GM10248 (cell line): ENCODE measurements at regions not wholly inside any gene's neighbourhood (a gene's known extent, or its start where the extent isn't known, plus 50 kb on each side); places are given as distances from the start of the nearest gene placed in this dataset.

Experiments used
- CTCF ChIA-PET: fragments of 300-600 bp; sonication (Branson Sonifier 250); formaldehyde crosslinking; extraction: SDS; loops from one replicate; lab custom pipeline; 2021; ENCODE audit warnings: antibody characterized with exemption; lab: Yijun Ruan, JAX
- POLR2A ChIA-PET: fragments of 350-650 bp; sonication (Branson Sonifier 250); formaldehyde crosslinking; extraction: SDS; loops from one replicate; lab custom pipeline; 2020; ENCODE audit warnings: antibody characterized with exemption; lab: Yijun Ruan, JAX
- DNase-seq: peaks from one replicate; pipeline ENCODE4 v3.0.0; 2012; ENCODE audit errors: extremely low spot score
- TF ChIP-seq, protein P1 (sequence below): IDR thresholded peaks from 2 replicates; pipeline ENCODE4 v1.5.1; 2012; ENCODE audit warnings: mild to moderate bottlenecking, low read depth; ENCODE audit errors: extremely low read depth, missing control alignments, control extremely low read depth

DNA sequence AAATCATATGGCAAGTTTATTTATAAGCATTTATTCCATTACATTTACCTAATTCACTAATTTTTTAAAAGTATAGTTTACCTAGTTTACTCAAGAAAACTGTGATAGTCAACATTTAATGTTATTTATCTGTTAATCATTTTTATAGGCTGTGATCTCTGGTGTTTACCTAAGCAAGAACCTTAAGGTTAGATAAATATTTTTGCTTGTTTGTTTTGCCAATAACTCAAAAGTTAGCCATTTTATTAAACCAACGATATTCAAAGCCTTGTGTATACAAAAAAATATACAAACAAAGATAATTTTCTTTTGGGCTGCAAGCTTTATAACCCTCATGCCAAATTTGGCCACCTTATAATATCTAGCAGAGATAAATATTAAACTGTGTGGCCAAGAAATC lies 157.3 kb downstream of the SLCO1B3 start:
- CTCF ChIA-PET, result no interaction called here
- DNase-seq, result no peak
- TF ChIP-seq, protein P1, sequence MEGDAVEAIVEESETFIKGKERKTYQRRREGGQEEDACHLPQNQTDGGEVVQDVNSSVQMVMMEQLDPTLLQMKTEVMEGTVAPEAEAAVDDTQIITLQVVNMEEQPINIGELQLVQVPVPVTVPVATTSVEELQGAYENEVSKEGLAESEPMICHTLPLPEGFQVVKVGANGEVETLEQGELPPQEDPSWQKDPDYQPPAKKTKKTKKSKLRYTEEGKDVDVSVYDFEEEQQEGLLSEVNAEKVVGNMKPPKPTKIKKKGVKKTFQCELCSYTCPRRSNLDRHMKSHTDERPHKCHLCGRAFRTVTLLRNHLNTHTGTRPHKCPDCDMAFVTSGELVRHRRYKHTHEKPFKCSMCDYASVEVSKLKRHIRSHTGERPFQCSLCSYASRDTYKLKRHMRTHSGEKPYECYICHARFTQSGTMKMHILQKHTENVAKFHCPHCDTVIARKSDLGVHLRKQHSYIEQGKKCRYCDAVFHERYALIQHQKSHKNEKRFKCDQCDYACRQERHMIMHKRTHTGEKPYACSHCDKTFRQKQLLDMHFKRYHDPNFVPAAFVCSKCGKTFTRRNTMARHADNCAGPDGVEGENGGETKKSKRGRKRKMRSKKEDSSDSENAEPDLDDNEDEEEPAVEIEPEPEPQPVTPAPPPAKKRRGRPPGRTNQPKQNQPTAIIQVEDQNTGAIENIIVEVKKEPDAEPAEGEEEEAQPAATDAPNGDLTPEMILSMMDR, result no peak
- POLR2A ChIA-PET, result no interaction called here

DNA sequence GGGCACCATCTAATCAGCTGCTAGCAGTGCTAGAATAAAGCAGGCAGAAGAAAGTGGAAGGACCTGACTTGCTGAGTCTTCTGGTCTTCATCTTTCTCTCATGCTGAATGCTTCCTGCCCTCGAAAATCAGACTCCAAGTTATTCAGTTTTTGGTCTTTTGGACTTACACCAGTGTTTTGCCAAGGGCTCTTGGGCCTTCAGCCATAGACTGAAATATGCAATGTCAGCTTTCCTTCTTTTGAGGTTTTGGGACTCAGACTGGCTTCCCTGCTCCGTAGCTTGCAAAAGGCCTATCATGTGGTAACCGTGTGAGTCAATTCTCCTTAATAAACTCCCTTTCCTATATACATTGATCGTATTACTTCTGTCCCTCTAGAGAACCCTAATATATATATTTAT lies 159.3 kb downstream of the SLCO1B3 start:
- POLR2A ChIA-PET, result no interaction called here
- CTCF ChIA-PET, result no interaction called here
- TF ChIP-seq, protein P1, result no peak
- DNase-seq, result no peak

DNA sequence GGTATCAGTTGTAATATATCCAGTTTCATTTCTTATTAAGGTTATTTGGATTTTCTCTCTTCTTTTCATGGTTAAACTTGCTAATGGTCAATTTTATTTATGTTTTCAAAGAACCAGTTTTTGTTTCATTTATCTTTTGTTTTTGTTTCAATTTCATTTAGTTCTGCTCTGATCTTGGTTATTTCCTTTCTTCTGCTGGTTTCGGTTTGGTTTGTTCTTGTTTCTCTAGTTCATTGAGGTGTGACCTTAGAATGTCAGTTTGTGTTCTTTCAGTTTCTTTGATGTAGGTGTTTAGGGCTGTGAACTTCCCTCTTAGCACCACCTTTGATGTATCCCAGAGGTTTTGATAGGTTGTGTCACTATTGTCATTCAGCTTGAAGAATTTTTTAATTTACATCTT lies 145.6 kb upstream of the SLCO1B1 start:
- CTCF ChIA-PET, result no interaction called here
- TF ChIP-seq, protein P1, result no peak
- POLR2A ChIA-PET, result no interaction called here
- no peak for DNase-seq

DNA sequence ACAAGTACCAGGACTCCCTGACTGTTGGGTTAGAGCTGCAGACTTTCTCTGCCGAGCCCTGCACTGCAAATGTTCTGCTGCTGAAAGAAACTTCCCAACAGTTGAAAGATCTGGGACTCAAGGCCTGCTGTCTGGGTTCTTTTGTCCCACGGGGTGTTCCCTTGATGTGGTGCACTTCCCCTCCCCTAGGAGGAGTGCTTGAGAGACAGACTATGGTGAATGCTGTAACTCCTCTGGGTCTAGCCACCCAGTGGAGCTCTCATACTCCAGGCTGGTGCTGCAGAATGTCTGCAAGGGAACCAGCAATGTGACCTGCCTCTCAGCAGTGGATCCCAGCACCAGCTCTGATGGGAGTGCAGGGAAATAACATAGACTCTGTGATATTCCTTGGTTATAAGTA lies 129.2 kb upstream of the SLCO1B1 start:
- POLR2A ChIA-PET, result no interaction called here
- CTCF ChIA-PET, result interaction anchor here (1.3 kb wide), 1 partner anchor 12 kb away, joined by 3 read pairs; no protein-coding TSS in a partner anchor
- TF ChIP-seq, protein P1, result no peak
- DNase-seq, result no peak

DNA sequence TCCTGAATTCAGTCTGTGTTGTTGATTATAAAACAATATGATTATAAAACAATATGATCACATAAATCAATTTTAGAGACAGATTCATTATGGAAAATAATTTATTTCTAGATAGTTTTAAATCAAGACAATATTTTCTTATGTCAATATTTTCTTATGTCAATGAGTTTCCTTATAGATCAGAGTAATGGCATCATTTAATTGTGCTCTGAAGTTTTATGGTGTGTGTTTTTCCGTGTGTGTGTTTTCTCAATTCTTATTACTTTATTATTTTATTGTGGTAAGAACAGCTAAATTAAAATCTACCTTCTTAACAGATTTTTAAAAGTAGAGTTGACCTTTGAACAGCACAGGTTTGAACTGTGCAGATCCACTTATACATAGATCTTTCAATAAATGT lies 105.3 kb upstream of the SLCO1B1 start:
- TF ChIP-seq, protein P1, result no peak
- no peak for DNase-seq
- ChIA-PET POLR2A (no interaction called here), CTCF (interaction anchor here (1.4 to 1.6 kb wide), 2 partner anchors 10 to 12 kb away, joined by 3 to 4 read pairs; no protein-coding TSS in a partner anchor)

DNA sequence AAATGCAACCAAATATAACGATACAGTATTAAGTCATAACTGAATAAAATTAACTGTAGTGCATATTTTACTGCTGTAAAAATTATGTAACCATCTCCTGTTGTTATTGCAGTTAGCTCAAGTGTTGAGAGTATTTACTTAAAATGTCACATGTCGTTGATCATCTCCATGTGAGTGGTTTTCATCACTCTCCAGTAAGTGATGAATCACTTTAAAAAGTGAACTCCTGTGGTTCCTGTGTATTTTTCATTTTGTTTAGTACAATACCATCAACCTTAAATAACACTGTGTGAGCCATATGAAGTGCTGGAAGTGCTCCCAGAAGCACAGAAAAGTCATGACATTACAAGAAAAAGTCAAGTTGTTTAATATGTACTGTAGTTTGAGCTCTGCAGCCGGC lies 104.7 kb upstream of the SLCO1B1 start:
- POLR2A ChIA-PET, result no interaction called here
- CTCF ChIA-PET, result interaction anchor here (1.4 to 1.6 kb wide), 2 partner anchors 11 kb away, joined by 3 to 4 read pairs; no protein-coding TSS in a partner anchor
- TF ChIP-seq, protein P1, result no peak
- DNase-seq, result no peak
